Body of pancreas (tissue), 4 donors: ENCODE measurements at regions not wholly inside any gene's neighbourhood (a gene's known extent, or its start where the extent isn't known, plus 50 kb on each side); places are given as distances from the start of the nearest gene placed in this dataset.

Experiments
- ATAC-seq: fragments of 150-250 bp; one replicate; pipeline ENCODE4 v1.9.1; 2016
- DNase-seq, 4 donors: peaks; one replicate each; pipeline ENCODE4 v3.0.0-alpha.2; 2019
- H3K27ac ChIP-seq, 4 donors: fragments of 200-600 bp; sonication (generic); 1 replicate in 3 of 4; 2 replicates in 1 of 4; pipeline versions ENCODE4 v1.5.1 to v1.6.1; 2016 to 2019; ENCODE audit warnings: mild to moderate bottlenecking in 1 of 4, mixed read lengths in 1 of 4, moderate library complexity in 1 of 4
- H3K27me3 ChIP-seq, 2 donors: fragments of 200-600 bp; sonication (generic); one replicate each; pipeline ENCODE4 v1.6.0; 2016; ENCODE audit warnings: mild to moderate bottlenecking in 1 of 2
- H3K36me3 ChIP-seq, 2 donors: fragments of 200-600 bp; sonication (generic); replicated peaks in 1 of 2; 2 replicates each; pipeline ENCODE4 v1.5.1; 2016; ENCODE audit warnings: low read depth in 2 of 2; ENCODE audit not compliant: insufficient read depth in 1 of 2
- H3K4me1 ChIP-seq: fragments of 200-600 bp; sonication (generic); one replicate; pipeline ENCODE4 v1.6.0; 2016
- H3K4me3 ChIP-seq, 2 donors: fragments of 200-600 bp; sonication (generic); 1 replicate in 1 of 2; 2 replicates in 1 of 2; pipeline ENCODE4 v1.5.1; 2016 to 2019
- H3K9me3 ChIP-seq, 3 donors: fragments of 200-600 bp; sonication (generic); 1 replicate in 2 of 3; 2 replicates in 1 of 3; pipeline ENCODE4 v1.5.1; 2016
- POLR2A ChIP-seq, 3 donors: fragments of 450-650 bp; IDR thresholded peaks; one replicate each; pipeline ENCODE4 v1.6.1; 2016; ENCODE audit warnings: antibody characterized with exemption in 3 of 3, mild to moderate bottlenecking in 2 of 3
- WGBS, 2 donors: methylation state at CpG; one replicate each; pipeline ENCODE4 v1.1.5; 2017; 5-methylcytosine and 5-hydroxymethylcytosine counted together
- intact Hi-C: fragments of 100-400 bp; cut with DNase I; formaldehyde crosslinking; loops from one replicate; pipeline ENCODE4 v1.15.1; 2023
- TF ChIP-seq, protein P1 (sequence below), 7 experiments: fragments of 450-650 bp in 4 of 7; fragments of 200-600 bp in 3 of 7; sonication (generic) in 3 of 7; IDR thresholded peaks; one replicate each; pipeline ENCODE4 v1.5.1; 2016 to 2019; ENCODE audit warnings: antibody characterized with exemption in 7 of 7

DNA sequence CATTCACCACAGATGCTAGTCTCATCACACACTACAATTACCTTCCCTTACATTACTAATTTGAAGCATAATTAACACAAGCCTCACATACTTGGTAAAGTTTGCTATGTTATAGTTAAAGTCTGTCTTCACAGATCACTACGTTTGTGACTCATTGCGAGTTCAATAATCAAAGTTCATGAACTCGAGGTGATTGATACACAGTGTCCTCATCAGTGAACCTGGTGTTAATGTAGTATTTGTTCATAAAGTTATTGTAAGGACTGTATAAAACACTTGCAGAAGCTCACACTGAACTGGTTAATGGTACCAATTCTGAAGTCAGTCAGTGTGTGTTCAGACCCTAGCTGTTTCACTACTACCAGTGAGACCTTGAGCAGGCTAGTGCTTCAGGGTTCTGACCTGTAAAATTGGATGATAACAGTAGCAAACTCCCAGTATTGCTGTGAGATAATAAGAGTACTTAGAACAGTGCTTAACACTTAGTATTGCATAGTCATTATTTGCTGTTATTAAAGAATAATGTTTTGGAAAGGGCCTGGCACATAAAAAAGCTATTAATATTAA, 313.3 kb downstream of the LIG4 start:
- WGBS, 2 donors = 56 to 62% methylated on average over 3 of the region's 3 CpGs
- H3K27me3 ChIP-seq = no peaks in the 10 kb centered on the region
- no peaks in the 10 kb centered on the region for H3K4me1 ChIP-seq
- no peaks in the 10 kb centered on the region for H3K36me3 ChIP-seq
- H3K27ac ChIP-seq = no peak overlapping the region
- H3K9me3 ChIP-seq = no peaks in the 10 kb centered on the region
- no peak overlapping the region for H3K4me3 ChIP-seq
- intact Hi-C loops = no loop called here
- no peak for DNase-seq
- TF ChIP-seq, protein P1, sequence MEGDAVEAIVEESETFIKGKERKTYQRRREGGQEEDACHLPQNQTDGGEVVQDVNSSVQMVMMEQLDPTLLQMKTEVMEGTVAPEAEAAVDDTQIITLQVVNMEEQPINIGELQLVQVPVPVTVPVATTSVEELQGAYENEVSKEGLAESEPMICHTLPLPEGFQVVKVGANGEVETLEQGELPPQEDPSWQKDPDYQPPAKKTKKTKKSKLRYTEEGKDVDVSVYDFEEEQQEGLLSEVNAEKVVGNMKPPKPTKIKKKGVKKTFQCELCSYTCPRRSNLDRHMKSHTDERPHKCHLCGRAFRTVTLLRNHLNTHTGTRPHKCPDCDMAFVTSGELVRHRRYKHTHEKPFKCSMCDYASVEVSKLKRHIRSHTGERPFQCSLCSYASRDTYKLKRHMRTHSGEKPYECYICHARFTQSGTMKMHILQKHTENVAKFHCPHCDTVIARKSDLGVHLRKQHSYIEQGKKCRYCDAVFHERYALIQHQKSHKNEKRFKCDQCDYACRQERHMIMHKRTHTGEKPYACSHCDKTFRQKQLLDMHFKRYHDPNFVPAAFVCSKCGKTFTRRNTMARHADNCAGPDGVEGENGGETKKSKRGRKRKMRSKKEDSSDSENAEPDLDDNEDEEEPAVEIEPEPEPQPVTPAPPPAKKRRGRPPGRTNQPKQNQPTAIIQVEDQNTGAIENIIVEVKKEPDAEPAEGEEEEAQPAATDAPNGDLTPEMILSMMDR (IDR thresholded peaks at IDR 0.05) = no peak
- TF ChIP-seq POLR2A (IDR thresholded peaks at IDR 0.05) = no peak
- ATAC-seq = no peak

DNA sequence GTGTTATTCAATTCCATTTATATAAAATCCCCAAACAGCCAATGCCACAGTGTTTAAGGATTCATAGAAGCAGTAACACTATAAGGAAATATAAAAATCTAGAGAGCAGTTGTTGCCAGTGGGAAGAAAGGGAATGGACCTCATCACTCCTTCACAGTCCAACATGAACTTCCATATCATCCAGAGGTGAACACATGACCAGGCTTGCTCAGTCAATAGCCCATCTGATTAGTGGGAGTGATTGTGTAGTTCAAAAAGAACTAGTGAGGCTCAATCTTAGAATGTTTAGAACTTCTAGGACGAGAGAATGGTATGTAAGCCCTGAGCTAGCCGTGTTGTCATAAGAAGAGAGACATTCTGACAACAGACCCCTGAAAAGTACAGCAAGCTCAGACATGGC, 314.1 kb downstream of the LIG4 start:
- intact Hi-C loops = no loop called here
- Histone ChIP-seq H3K4me3 (no peak overlapping the region), H3K36me3 (no peaks in the 10 kb centered on the region), H3K27me3 (no peaks in the 10 kb centered on the region), H3K9me3 (no peaks in the 10 kb centered on the region), H3K27ac (no peak overlapping the region), H3K4me1 (no peaks in the 10 kb centered on the region)
- DNase-seq = no peak
- no peak for ATAC-seq
- 48 to 55% methylated on average over 2 of the region's 2 CpGs for WGBS, 2 donors
- no peak for TF ChIP-seq POLR2A (IDR thresholded peaks at IDR 0.05)
- TF ChIP-seq, protein P1 (IDR thresholded peaks at IDR 0.05) = no peak

DNA sequence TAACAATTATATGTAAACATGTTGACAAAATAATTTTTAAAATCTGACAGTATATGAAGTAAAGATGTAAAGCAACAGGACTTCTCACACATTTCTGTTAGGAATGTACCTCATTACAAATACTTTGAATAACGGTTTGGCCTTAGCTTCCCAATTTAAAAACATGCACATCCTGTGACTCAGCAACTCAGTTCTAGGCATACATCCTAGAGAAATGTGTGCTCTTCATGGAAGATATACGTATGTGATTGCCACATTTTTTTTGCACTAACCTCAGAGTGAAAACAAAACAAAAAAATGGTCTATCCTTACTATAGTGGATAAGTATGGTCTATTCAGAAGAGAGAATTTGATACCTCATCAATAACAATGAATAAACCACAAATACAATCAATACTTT, 314.6 kb downstream of the LIG4 start:
- Histone ChIP-seq H3K9me3 (no peaks in the 10 kb centered on the region), H3K4me1 (no peaks in the 10 kb centered on the region), H3K27ac (no peak overlapping the region), H3K36me3 (no peaks in the 10 kb centered on the region), H3K4me3 (no peak overlapping the region), H3K27me3 (no peaks in the 10 kb centered on the region)
- ATAC-seq (no peak), DNase-seq (no peak)
- TF ChIP-seq, protein P1 (IDR thresholded peaks at IDR 0.05) = no peak
- TF ChIP-seq POLR2A (IDR thresholded peaks at IDR 0.05) = no peak
- WGBS, 2 donors = 55 to 63% methylated on average over 2 of the region's 2 CpGs
- intact Hi-C loops = no loop called here

DNA sequence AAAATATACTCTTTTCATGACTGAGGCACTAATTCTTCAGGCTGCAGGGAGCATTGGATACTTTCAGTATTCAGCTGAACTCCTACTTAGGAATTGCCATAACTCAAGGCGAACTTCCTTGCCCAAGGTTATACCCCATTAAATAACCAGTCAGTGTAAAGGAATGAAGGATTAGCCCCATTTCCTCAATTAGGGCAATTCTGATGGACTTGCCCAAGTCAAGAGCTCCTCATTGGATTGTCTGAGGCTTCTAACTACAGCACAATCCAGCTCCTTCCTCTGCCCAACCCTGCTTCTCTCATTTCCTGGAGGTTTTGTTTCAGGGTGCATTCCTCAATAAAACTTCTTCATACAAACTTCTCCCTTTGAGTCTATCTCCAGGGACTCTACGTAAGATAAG, 329.2 kb downstream of the LIG4 start:
- H3K4me3 ChIP-seq = no peak overlapping the region
- 49 to 75% methylated on average over 2 of the region's 2 CpGs for WGBS, 2 donors
- DNase-seq (no peak), ATAC-seq (no peak)
- H3K27me3 ChIP-seq = no peaks in the 10 kb centered on the region
- H3K27ac ChIP-seq = no peak overlapping the region
- intact Hi-C loops = no loop called here
- no peaks in the 10 kb centered on the region for H3K4me1 ChIP-seq
- H3K36me3 ChIP-seq = no peaks in the 10 kb centered on the region
- H3K9me3 ChIP-seq = no peaks in the 10 kb centered on the region
- TF ChIP-seq POLR2A (IDR thresholded peaks at IDR 0.05) = no peak
- TF ChIP-seq, protein P1 (IDR thresholded peaks at IDR 0.05) = no peak

DNA sequence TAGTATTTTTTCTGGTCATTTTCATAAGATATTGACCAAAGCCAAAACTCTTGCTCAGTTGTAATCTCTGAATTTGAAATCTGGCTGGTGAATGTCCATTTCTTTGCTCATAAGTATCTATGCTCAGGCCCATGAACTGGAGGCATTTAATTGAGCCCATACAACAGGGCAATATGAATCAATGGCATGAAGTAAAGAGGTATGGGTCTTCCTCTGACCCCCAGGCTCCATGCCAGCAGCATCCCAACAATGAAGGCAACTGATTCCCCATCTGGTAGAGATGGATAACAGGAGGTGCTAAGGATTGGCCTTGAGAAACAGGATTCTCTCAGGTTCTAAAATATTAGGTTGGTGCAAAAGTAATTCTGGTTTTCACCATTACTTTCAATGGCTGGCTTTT, 330.8 kb downstream of the LIG4 start:
- Histone ChIP-seq H3K4me3 (no peak overlapping the region), H3K27ac (no peak overlapping the region), H3K36me3 (no peaks in the 10 kb centered on the region), H3K27me3 (no peaks in the 10 kb centered on the region), H3K4me1 (no peaks in the 10 kb centered on the region), H3K9me3 (no peaks in the 10 kb centered on the region)
- ATAC-seq (no peak), DNase-seq (no peak)
- TF ChIP-seq, protein P1 (IDR thresholded peaks at IDR 0.05) = no peak
- no peak for TF ChIP-seq POLR2A (IDR thresholded peaks at IDR 0.05)
- intact Hi-C loops = no loop called here
